RPMI8226 (cell line): ENCODE measurements at regions not wholly inside any gene's neighbourhood (a gene's known extent, or its start where the extent isn't known, plus 50 kb on each side); places are given as distances from the start of the nearest gene placed in this dataset.

Source experiments
- DNase-seq: peaks from one replicate; pipeline ENCODE4 v3.0.0-alpha.2; 2015

DNA sequence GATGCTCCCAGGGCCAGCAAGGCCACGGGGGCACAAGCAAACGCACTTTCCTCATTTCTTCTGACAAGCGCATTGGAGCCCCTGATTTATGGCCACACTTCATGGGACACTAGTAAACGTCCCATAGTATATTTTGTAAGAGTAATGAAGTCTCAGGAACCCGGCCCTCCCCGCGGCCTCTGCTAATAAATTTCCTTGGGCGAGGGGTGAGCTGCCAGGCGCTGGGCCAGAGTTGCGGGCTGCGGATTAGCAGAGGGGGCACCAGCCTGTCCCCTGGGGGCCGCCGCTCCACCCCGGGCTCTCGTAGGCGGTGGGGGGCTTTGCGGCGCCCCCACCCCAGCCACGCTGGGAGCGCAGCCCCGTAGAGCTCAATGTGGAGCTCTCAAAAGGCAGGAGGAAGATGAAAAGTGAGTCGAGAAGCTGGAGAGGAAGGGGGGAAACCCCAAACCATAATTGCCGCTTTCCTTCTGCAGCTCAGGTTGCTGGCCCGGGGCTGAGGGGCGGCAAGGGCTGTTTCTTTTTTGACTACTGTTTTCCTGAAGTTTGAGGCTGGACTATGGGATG, 173.6 kb downstream of the CDC5L start:
- DNase-seq = no peak

DNA sequence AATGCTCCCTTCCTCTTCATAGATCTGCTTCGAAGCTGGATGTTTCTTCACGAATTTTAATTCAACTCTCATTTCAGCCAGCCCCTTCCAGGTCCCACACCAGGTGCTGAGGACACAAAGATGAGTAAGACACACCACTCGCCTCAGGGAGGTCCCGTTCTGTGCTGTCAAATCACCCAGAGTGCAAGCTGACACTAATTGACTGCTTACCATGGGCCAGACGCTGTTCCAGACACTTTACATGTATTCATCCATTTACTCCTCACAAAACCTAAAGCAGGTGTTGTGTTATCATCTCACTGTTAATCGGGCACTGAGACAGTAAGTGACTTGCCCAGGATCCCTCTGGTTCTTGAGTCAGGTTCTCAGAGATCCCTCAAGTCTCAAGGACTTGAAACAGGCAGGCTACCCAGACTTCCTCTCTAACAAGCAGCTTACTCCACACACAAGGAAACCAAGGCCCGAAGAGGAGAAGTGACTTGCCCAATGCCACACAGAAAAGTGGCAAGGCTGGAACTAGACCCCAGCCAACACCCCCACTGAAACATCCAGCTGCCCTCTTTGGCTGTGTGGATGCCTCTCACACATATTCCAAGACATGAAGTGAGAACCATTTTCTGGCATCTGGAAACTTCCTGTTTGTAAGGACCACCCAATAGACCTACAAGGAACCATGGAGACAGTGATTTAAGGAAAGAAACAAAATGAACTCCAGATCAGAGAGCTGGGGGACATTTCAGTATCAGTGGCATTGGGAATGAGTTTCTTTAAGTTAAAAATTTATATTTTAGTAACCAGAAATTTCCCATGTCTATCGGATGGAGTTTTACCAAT, 174.5 kb downstream of the CDC5L start:
- DNase-seq = no peak

DNA sequence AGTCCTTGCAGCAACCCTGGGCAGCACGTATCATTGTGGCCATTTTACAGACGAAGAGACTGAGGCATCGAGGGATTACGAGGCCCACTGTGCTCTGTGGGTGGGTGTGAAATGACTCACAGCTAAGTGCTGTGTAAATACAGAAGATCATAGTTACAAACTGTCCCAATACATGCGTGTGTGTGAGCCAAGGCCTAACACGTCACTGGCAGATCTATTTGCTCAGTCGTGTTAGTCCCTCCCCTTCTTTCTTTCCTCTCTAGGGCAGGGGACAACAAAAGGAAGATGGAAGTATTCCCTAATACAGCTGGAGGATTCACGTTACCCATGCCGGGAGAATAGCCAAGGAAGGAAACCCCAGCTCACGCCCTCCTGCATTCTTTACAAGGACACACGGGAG, 175.9 kb downstream of the CDC5L start:
- DNase-seq = no peak

DNA sequence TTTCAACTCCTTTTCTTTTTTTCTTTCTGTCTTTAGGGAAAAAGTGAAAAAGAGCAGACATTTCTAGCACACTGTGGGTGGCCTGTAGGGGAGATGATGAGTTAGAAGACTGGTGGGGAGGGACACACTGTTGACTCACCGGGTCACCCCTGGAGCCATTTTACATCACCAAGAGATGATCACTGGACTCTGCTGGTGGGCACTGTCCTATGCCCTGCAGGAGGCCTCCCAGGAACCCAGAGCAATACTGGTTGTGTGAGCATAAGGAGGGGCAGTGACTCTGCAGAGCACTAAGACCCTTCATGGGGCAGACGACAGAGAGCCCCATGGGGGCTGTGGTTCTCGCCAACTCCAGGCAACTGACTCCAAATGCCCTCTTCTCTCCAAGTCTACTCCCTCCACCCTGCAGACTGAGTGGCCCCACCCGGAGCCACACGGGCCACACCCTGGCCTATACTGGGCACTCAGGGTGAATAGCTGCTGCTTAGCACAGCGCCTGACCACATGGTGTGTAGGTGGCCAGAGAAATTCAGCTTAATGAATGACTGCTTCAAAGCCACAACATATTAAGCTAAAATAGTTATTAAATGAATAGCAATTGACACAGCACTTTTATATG, 177.5 kb downstream of the CDC5L start:
- DNase-seq = no peak

DNA sequence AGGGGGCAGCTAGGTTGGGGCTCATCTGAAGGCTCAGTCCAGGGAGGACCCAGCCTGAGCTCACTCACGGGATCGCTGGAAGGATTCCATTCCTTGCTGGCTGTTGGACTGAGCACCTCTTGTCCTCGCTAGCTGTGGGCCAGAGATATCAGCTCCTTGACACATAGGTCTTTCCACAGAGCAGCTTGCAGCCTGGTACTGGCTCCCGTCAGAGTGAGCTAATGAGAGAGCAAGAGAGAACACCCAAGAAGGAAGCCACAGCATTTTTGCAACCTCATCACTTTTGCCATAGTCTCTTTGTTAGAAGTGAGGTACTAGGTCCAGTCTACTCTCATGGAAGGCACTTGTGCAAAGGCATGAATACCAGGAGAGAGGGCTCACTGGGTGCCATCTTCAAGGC, 179.9 kb downstream of the CDC5L start:
- no peak for DNase-seq

DNA sequence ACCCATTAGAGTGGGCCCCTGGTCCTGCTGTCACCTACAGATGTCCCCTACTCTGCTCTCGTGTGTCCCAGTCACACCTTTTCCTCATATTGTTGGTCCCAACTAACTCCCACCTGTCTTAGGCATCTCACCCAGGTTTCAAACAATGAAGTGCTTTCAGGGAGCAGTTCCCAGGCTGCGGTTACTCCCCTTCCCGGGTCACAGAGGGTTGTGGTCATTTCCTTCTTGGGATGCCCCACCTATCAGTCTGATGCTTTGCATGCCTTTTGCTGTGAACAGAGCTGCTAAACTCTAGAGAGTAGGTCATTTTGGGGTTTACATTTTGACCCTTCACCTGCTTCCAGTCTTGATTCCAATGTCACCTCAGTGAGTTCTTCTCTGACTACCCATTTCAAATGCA, 181.6 kb downstream of the CDC5L start:
- DNase-seq = no peak

DNA sequence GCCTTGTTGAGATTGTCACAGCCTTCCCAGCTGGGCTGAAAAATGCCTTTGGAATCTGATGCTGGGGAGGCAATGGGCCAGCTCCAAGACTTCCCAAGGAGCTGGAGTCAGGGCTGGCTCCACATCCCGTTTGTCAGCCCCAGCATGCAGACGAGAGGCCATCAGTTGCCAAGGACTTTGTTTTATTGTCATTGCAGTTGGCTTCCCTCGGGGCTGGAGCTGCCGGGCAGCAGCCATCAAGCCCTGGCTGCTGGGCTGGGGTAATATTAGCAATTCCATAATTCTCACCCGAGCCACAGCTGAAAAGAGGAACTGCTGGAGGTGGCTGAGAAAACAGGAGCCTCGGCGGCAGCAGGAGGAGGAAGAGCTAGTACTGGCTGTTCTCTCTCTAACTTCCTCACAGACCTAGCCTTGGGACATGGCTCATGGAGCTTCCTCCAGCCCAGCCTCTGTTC, 182.5 kb downstream of the CDC5L start:
- no peak for DNase-seq

DNA sequence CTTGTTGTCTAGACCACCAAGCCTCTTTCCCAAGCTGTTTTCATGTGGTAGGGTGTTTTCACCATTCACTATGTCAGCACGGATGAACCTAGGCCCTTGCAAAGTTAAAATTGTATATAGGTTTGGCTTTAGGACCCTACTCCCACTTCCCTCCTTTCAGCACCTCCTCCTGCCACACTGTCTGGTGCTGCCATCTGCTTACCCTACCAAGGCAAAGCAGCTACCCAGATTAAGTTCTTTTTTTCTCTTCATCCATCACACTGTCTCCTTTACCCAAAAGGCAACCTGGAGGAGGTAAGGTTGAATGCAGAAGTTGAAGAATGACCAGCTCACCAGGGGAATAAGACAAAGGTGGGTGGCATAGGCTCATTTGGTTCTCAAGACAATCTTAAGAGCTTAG, 184.0 kb downstream of the CDC5L start:
- no peak for DNase-seq

DNA sequence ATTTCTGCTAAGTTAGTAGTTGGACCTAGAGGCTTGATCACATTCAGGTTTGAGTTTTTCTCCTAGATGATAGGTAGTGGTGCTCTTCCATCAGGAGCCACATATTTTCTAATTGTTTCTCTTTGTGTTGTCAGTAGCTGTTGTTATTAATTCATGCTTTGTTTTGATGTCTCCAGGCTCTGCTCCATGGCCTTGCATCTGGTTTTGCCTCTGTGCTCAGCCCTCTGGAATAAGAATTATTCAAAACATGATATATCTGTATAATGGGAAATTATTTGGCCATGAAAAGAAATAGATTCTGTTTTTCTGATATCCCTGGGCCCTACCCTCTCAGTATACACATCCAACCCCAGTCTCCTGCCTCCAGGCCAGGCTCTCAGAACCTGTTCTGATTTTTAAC, 184.8 kb downstream of the CDC5L start:
- DNase-seq = no peak

DNA sequence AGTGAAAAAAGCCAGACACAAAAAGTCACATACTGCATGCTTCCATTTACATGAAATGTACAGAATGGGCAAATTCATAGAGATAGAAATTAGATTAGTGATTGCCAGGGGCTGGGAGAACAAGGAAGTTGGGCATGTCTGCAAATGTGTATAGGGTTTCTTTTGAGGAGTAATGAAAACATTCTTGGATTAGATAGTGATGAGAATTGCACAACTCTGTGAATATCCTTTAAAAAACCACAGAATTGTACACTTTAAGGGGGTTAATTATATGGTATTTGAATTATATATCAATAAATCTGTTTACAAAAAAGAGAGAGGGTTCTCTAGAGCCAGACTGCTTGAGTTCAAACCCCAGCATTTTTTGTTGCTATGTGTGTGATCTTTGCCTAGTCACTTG, 188.1 kb downstream of the CDC5L start:
- no peak for DNase-seq

DNA sequence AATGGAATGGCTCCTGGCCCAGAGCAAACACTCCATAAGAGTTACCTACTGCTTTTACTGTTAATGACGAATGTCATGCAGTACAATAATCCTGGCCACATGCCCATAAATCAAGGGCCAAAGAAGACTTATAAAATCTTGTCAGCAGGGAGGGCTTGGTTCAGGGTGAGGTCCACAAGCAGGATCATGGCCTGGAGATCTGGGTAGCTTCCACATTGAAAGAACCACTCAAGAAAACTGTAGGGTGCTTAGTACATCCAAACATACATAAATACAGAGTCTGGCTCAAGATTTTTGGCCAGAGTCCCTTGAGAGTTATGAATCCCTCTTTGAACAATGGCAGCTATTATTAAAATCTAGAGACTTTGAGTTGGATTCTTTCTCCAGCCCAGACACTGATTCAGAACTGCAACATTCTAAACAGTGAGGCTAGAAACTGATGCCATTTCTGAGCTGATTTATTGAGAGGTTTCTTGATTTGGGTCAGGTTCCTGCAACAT, 188.7 kb downstream of the CDC5L start:
- DNase-seq = no peak

DNA sequence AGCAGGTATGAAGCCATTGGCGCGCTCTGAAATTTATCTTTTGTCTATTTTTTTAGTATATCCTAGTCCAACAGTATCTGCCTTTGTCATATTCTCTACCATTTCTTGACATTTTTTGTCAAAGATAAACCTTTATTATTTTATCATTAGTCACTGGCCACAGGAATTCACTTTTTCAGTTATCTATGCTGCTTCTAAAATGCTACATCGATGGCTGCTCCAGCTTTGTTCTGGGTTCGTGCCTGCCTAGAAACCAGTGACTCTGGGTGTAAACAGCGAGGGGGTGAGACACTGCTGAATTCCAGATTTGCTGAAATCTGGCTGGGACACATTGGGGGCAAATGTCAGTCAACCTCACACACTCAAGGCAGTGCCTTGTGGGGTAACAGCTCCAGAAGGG, 193.4 kb downstream of the CDC5L start:
- no peak for DNase-seq

DNA sequence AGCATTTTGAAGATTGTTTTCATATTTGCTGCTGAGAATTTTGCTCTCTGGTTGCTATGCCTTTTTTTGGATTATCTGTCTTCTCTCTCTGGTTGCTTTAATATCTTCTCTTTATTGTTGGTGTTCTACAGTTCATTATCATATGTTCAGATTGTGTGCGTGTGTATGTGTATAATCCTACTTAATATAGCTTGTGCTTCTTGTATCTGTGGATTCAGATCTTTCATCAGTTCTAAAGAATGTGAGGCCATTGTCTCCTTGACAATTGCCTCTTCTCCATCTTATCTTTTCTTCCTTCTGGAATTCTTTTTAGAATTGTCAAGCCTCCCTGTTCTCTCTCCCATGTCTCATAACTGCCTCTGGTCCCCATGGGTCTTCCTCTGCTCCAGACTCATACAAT, 195.4 kb downstream of the CDC5L start:
- DNase-seq = no peak

DNA sequence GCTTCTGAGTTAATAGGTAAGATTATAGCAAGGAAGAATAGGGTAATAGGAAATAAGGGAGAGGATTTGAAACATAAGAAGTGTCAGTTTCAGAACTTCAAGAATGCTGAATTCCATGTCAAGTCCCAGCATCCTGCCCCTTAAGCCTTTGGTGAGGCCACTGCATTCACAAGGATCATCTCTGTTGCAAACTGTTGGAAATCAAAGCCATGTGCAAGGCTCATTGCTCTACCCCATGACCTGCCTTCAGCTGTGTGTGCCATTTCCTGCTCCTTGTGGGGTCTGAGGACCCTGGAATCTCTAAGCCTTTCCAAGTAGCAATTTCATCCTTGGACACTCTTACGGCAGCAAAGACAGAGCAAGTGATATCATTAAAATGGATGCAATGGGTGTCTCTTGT, 203.0 kb downstream of the CDC5L start:
- no peak for DNase-seq

DNA sequence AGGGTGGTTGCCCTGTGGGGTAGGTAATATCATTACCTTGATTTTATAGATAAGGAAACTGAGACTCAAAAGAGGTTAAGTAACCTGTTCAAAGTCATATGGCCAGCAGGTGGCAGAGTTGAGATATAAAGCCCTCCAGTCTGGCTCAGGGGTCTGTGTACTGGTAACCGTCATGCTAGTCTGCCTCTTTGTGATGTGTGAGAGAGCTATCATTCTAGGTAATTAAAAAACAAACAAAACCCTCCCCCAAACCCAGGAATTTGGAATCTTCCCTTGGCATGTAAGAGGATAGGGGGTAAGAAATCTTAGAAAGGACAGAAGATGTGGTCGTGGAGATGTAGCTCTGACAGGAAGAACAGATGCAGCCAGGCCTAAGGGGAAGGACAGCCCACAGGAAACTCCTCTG, 206.0 kb downstream of the CDC5L start:
- DNase-seq = peak; percentile 53

DNA sequence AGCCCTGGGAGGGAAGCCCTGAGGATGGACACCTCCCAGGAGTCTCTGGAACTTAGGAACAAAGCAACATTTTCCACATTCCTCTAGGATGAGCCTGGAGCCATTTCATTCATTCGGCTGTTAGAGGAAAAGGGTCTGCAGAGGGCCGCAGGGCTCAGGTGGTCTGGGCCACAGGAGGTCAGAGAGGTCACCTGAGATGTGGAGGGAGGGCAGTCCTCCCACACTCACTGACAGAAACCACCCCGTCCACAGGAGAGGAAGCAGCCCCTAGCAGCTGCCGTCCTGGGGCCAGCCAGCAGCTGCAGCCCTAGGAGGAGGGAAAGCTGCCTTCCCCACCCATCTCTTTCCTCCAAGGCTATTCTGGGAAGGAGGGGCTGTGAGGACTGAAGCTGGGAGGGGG, 207.0 kb downstream of the CDC5L start:
- DNase-seq = no peak

DNA sequence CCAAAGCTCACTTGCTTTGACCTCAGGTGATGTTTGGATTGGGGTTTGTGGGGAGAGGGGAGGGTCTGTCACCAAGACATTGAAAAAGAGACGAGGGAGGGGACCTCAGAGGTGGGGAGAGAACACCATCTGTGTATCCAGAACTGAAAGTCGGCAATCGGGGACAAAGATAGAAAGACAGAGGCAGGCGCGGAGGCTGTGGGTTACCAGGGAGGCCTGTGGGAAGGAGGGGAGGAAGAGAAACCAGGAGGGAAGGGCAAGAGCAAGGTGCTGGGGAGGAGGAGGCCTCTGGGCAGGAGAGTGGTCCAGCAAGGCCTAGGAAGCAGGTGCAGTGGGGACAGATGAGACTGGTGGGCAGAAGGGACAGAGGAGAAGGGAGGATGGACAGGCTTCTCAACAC, 211.2 kb downstream of the CDC5L start:
- DNase-seq = no peak

DNA sequence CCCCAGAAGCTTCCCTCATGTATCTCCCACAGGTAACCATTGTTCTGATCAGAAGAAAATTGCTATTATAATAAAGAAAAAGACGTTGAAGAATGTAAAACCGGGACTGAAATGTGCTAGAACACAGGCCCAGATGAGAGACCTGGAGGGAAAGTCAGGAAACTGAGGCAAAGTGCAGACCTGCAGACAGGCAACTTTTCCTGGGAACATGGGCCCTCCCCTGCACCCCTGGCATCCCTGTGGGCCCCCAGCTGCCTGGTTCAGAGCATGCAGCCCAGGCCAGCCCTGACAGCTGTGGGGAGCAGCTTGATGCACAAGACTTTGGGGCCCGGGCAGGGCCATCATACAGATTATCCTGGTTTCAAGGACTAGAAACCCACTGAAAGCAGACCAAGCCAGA, 212.2 kb downstream of the CDC5L start:
- no peak for DNase-seq

DNA sequence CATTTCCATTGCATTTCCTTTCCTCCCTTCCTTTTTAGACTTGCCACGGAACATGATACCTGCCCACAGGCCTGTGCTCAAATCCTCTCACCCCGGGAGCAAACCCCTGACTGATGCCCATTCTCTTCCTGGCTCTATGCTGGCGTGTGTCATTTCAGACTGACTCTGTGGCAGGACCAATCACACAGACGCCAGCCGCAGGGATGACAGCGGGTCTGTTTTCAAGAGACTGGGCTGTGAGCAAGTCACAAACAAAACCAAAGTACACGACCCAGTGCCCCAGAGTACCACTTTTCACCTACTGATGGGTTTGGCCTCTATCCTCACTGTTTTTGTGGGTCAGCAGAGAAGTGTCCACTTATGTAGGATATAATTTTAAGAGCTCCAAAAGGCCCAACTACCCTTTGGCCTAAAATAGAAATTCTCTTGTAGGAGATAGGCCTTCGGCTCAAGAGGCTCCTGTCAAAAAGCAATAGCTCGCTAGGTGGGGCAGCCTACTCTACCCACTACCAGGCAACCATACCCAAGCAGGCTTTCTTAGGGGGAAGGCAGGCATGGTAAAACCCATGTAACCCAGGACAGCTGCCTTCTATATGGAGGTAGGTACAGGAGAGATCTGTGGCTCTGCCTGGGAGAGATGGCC, 215.7 kb downstream of the CDC5L start:
- DNase-seq = no peak

DNA sequence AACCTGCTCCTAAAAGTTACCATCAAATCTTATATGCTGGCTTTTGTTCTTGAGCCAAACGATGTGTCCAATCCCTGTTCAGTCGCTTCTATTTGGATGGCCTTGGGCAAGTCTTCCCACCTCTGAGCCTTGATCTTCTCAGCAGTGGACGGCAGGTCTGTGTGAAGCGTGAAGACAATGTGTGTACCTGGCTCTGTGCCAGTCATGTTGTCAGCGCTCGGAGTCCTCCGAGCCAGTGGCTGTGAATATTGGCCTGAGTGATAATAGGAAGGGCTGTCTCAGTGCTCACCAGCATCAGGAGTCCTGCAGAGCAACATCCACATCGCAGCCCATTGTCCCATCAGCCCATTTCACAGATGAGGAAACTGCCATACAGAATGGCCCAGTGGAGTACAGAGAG, 219.0 kb downstream of the CDC5L start:
- DNase-seq = peak; percentile 10

DNA sequence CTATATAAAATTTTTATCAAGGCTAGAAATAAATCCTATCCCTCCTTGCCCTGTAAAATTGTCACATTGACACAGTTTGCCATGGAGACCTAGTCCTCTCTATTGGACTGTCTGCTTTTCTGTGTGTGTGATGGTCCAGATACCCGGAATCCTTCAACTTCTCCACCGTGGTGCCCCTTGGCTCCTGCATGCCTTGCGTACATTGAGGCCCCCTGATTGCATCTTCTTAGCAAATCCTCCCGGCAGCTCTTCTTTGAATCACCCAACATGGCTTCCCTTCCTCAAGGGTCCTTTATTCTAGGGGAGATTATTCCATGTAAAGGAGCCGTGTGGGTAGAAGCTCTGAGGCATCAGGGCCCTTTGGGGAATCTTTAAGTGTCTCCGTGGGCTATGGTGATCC, 219.5 kb downstream of the CDC5L start:
- DNase-seq = no peak

DNA sequence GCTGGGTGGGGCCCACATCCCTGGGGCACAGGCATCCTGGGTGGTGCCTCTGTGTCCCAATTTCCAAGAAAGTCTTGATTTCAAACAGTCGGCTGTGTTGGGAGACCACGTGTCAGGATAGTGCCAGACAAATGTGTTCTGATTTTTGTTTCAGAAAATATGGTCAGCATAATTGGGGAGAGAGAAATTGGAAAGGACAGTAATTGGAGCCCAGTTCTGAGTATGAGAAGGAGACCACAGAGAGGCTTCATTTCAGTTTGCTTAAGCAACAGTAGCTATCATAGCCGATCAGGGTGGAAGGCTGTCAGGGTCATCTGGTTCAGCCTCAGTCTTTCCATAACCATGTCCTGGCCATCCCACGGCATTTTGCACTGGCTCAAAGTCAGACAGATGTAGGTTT, 220.7 kb downstream of the CDC5L start:
- no peak for DNase-seq

DNA sequence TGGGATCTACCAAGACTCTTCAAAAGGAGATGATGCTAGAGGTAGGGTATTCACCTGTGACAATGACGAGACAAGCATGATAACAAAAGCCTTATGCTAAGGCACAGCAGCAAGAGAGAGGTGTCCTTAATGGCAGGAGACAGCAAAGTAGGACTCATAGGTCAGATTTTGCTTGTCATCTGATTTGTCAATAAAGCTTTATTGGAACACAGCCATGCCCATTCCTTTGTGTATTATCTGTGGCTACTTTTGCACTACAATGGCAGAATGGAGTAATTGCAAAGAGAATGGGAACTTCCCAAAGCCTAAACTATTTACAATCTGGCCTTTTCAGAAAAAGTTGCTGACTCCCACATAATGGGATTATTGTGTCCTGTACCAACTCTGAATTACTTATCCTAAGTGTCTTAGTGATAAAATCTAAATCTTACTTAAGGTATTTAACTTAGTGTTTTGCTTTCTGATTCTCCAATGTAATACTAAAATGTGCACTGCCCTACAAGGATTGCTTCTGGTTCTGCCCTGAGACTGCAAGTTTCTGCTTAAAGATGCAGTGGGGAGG, 221.6 kb downstream of the CDC5L start:
- no peak for DNase-seq
